DND-41 (cell line): ENCODE measurements at regions not wholly inside any gene's neighbourhood (a gene's known extent, or its start where the extent isn't known, plus 50 kb on each side); places are given as distances from the start of the nearest gene placed in this dataset.

ENCODE experiments used
- ATAC-seq: fragments of 200-7000 bp; cut with Tn5 transposase; 3 replicates; pipeline ENCODE4 v1.9.1; 2021; ENCODE audit warnings: low read depth; ENCODE audit not compliant: insufficient read depth
- DNase-seq: peaks from one replicate; pipeline ENCODE4 v3.0.0-alpha.2; 2020
- H2AFZ ChIP-seq: 2 replicates; pipeline ENCODE4 v1.6.0; 2012; ENCODE audit warnings: low read depth, low read length
- H3K27ac ChIP-seq: 2 replicates; pipeline ENCODE4 v1.5.1; 2012; ENCODE audit warnings: low read length, inconsistent platforms
- H3K27me3 ChIP-seq: fragments of 200-600 bp; sonication (generic); 2 replicates; pipeline ENCODE4 v1.6.0; 2012; ENCODE audit warnings: low read length, mild to moderate bottlenecking, inconsistent platforms; ENCODE audit not compliant: insufficient read depth, poor library complexity
- H3K36me3 ChIP-seq: 2 replicates; pipeline ENCODE4 v1.5.1; 2012; ENCODE audit warnings: low read length, inconsistent platforms; ENCODE audit not compliant: insufficient read depth
- H3K4me1 ChIP-seq: 2 replicates; pipeline ENCODE4 v1.5.1; 2012; ENCODE audit warnings: mild to moderate bottlenecking, low read length; ENCODE audit not compliant: insufficient read depth
- H3K4me2 ChIP-seq: 2 replicates; pipeline ENCODE4 v1.6.0; 2012; ENCODE audit warnings: mild to moderate bottlenecking, moderate library complexity, low read length, inconsistent platforms; ENCODE audit not compliant: insufficient read depth
- H3K4me3 ChIP-seq, 2 experiments: fragments of 200-600 bp in 1 of 2; shearing (Covaris generic) in 1 of 2; 2 replicates each; pipeline ENCODE4 v1.5.1; 2012 to 2016; ENCODE audit warnings: inconsistent platforms in 2 of 2, low read length in 2 of 2, mild to moderate bottlenecking in 2 of 2, low read depth in 1 of 2, moderate library complexity in 1 of 2
- H3K79me2 ChIP-seq: 2 replicates; pipeline ENCODE4 v1.6.0; 2012; ENCODE audit warnings: low read length, inconsistent platforms; ENCODE audit not compliant: insufficient read depth
- H3K9ac ChIP-seq: 2 replicates; pipeline ENCODE4 v1.6.0; 2012; ENCODE audit warnings: low read depth, mild to moderate bottlenecking, inconsistent platforms, low read length, moderate library complexity
- H3K9me3 ChIP-seq: 2 replicates; pipeline ENCODE4 v1.5.1; 2012; ENCODE audit warnings: low read length, moderate library complexity, mild to moderate bottlenecking, inconsistent platforms; ENCODE audit not compliant: insufficient read depth, severe bottlenecking
- H4K20me1 ChIP-seq: 2 replicates; pipeline ENCODE4 v1.6.0; 2012; ENCODE audit warnings: low read length; ENCODE audit not compliant: insufficient read depth
- CTCF ChIP-seq: IDR thresholded peaks from 2 replicates; pipeline ENCODE4 v1.5.1; 2012; ENCODE audit warnings: borderline replicate concordance, low read length, moderate library complexity, mild to moderate bottlenecking; ENCODE audit not compliant: poor library complexity, severe bottlenecking; ENCODE audit errors: extremely low read depth
- EZH2 ChIP-seq: IDR thresholded peaks from 3 replicates; pipeline ENCODE4 v1.6.1; 2012; ENCODE audit warnings: borderline replicate concordance, low read depth, mild to moderate bottlenecking, moderate library complexity, low read length, inconsistent platforms; ENCODE audit not compliant: severe bottlenecking

- H3K36me3 ChIP-seq: no peaks in the 10 kb centered on the region
- H3K79me2 ChIP-seq: no peaks in the 10 kb centered on the region
- no peak overlapping the region for H3K9ac ChIP-seq
- TF ChIP-seq CTCF: no peak
- no peak for TF ChIP-seq EZH2
- H2AFZ ChIP-seq: no peak overlapping the region
- H4K20me1 ChIP-seq: no peaks in the 10 kb centered on the region
- DNase-seq (no peak), ATAC-seq (no peak)
- H3K4me3 ChIP-seq: no peak overlapping the region
- H3K27me3 ChIP-seq: no peaks in the 10 kb centered on the region
- peaks cover 9% of the 10 kb centered on the region; the same call in 1 of the 2 replicates for H3K4me1 ChIP-seq
- no peaks in the 10 kb centered on the region for H3K9me3 ChIP-seq
- H3K4me2 ChIP-seq: no peak overlapping the region
- no peak overlapping the region for H3K27ac ChIP-seq
These were observed 163.6 kb upstream of the NDN start for GRCh38 chr15:23850666-23851065.

GRCh38 chr15:23851921-23852320, 164.8 kb upstream of the NDN start:
- H3K9me3 ChIP-seq: no peaks in the 10 kb centered on the region
- no peak overlapping the region for H2AFZ ChIP-seq
- no peaks in the 10 kb centered on the region for H3K27me3 ChIP-seq
- H3K4me3 ChIP-seq: no peak overlapping the region
- H3K27ac ChIP-seq: no peak overlapping the region
- H3K36me3 ChIP-seq: no peaks in the 10 kb centered on the region
- peaks cover 9% of the 10 kb centered on the region; the same call in 1 of the 2 replicates for H3K4me1 ChIP-seq
- DNase-seq (no peak), ATAC-seq (no peak)
- H3K79me2 ChIP-seq: no peaks in the 10 kb centered on the region
- H4K20me1 ChIP-seq: no peaks in the 10 kb centered on the region
- H3K9ac ChIP-seq: no peak overlapping the region
- H3K4me2 ChIP-seq: no peak overlapping the region
- no peak for TF ChIP-seq CTCF
- no peak for TF ChIP-seq EZH2

GRCh38 chr15:23853286-23853685, 166.2 kb upstream of the NDN start:
- DNase-seq: no peak
- Histone ChIP-seq H3K36me3 (no peaks in the 10 kb centered on the region), H2AFZ (no peak overlapping the region), H3K4me3 (no peak overlapping the region), H4K20me1 (no peaks in the 10 kb centered on the region), H3K27me3 (no peaks in the 10 kb centered on the region), H3K4me2 (no peak overlapping the region), H3K9ac (no peak overlapping the region), H3K9me3 (no peaks in the 10 kb centered on the region), H3K79me2 (no peaks in the 10 kb centered on the region), H3K4me1 (peaks cover 9% of the 10 kb centered on the region; the same call in 1 of the 2 replicates), H3K27ac (no peak overlapping the region)
- ATAC-seq: no peak
- no peak for TF ChIP-seq CTCF
- TF ChIP-seq EZH2: no peak
